ENCODE measurements at regions not wholly inside any gene's neighbourhood (a gene's known extent, or its start where the extent isn't known, plus 50 kb on each side); places are given as distances from the start of the nearest gene placed in this dataset.

DNA sequence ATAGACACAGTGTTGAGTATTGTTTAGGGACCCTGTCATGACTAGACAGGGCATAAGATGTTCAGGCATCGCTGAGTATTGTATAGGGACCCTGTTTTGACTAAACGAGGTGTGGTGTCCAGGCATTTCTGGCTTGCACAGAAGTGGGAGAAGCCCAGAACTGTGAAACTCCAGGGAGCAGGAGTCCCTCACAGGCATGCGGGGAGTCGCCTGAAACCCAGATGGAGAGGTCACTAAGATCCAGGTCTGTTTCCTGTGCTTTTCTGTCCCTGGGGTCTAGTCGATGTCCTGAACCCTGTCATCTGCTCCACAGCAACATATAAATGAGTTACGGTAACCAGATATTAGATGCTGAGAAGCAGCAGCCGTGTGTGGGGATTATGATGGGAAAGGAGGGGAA lies 469.0 kb upstream of the SALL3 start:
- TF ChIP-seq POLR2A (IDR thresholded peaks at IDR 0.05; ENCODE audit: low read depth, low read length) (no peak), POLR2AphosphoS5 (IDR thresholded peaks at IDR 0.05; ENCODE audit: low read depth, low read length) (no peak)

All from GM12892 (cell line).